ENCODE measurements at regions not wholly inside any gene's neighbourhood (a gene's known extent, or its start where the extent isn't known, plus 50 kb on each side); places are given as distances from the start of the nearest gene placed in this dataset.

DNA sequence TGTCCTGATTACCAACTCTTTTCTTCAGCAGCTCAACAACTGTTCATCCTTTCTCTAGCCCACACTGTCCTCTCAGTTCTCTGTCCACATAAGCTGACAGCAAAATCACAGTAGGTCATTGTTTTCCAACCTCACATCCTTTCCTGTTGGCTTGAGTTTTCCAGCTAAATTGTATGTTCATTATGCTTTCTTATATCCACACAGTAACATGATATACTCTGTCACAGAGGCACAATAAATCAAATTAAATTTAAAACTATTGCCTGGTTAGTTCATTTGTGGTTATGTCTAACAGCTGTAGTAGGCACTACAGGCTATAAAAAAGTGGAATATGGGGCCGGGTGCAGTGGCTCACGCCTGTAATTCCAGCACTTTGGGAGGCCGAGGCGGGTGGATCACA, 179.9 kb downstream of the ETAA1 start:
- H3K4me1 ChIP-seq (ENCODE audit: insufficient read depth, low read length): peaks cover 11% of the 10 kb centered on the region
- TF ChIP-seq EZH2 (IDR thresholded peaks at IDR 0.05; ENCODE audit: borderline replicate concordance, low read depth, low read length, severe bottlenecking): no peak
- TF ChIP-seq, protein P1, sequence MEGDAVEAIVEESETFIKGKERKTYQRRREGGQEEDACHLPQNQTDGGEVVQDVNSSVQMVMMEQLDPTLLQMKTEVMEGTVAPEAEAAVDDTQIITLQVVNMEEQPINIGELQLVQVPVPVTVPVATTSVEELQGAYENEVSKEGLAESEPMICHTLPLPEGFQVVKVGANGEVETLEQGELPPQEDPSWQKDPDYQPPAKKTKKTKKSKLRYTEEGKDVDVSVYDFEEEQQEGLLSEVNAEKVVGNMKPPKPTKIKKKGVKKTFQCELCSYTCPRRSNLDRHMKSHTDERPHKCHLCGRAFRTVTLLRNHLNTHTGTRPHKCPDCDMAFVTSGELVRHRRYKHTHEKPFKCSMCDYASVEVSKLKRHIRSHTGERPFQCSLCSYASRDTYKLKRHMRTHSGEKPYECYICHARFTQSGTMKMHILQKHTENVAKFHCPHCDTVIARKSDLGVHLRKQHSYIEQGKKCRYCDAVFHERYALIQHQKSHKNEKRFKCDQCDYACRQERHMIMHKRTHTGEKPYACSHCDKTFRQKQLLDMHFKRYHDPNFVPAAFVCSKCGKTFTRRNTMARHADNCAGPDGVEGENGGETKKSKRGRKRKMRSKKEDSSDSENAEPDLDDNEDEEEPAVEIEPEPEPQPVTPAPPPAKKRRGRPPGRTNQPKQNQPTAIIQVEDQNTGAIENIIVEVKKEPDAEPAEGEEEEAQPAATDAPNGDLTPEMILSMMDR (IDR thresholded peaks at IDR 0.05; ENCODE audit: borderline replicate concordance, extremely low read depth, low read length, poor library complexity, severe bottlenecking): no peak
- H3K36me3 ChIP-seq (ENCODE audit: insufficient read depth, low read length): no peaks in the 10 kb centered on the region
- no peaks in the 10 kb centered on the region for H4K20me1 ChIP-seq (ENCODE audit: insufficient read depth, low read length)
- H3K9ac ChIP-seq (ENCODE audit: low read depth, low read length): no peak overlapping the region
- no peaks in the 10 kb centered on the region for H3K79me2 ChIP-seq (ENCODE audit: insufficient read depth, low read length)
- ATAC-seq (ENCODE audit: insufficient read depth, low read depth): no peak
- no peak overlapping the region for H2AFZ ChIP-seq (ENCODE audit: low read depth, low read length)
- no peak for DNase-seq
- no peaks in the 10 kb centered on the region for H3K27me3 ChIP-seq (ENCODE audit: insufficient read depth, low read length, poor library complexity)
- no peak overlapping the region for H3K4me3 ChIP-seq (ENCODE audit: low read depth in 1 of 2, low read length in 2 of 2)
- H3K9me3 ChIP-seq (ENCODE audit: insufficient read depth, low read length, severe bottlenecking): no peaks in the 10 kb centered on the region
- no peak overlapping the region for H3K27ac ChIP-seq (ENCODE audit: low read length)
- H3K4me2 ChIP-seq (ENCODE audit: insufficient read depth, low read length): no peak overlapping the region

- ATAC-seq (ENCODE audit: insufficient read depth, low read depth): peak; percentile 68
- H3K36me3 ChIP-seq (ENCODE audit: insufficient read depth, low read length): no peaks in the 10 kb centered on the region
- peaks cover 9% of the 10 kb centered on the region for H3K9me3 ChIP-seq (ENCODE audit: insufficient read depth, low read length, severe bottlenecking)
- no peak overlapping the region for H3K27ac ChIP-seq (ENCODE audit: low read length)
- no peaks in the 10 kb centered on the region for H3K27me3 ChIP-seq (ENCODE audit: insufficient read depth, low read length, poor library complexity)
- H4K20me1 ChIP-seq (ENCODE audit: insufficient read depth, low read length): no peaks in the 10 kb centered on the region
- H3K79me2 ChIP-seq (ENCODE audit: insufficient read depth, low read length): no peaks in the 10 kb centered on the region
- no peak overlapping the region for H3K4me2 ChIP-seq (ENCODE audit: insufficient read depth, low read length)
- TF ChIP-seq, protein P1 (IDR thresholded peaks at IDR 0.05; ENCODE audit: borderline replicate concordance, extremely low read depth, low read length, poor library complexity, severe bottlenecking): no peak
- TF ChIP-seq EZH2 (IDR thresholded peaks at IDR 0.05; ENCODE audit: borderline replicate concordance, low read depth, low read length, severe bottlenecking): no peak
- peaks cover 11% of the 10 kb centered on the region for H3K4me1 ChIP-seq (ENCODE audit: insufficient read depth, low read length)
- H3K9ac ChIP-seq (ENCODE audit: low read depth, low read length): no peak overlapping the region
- H3K4me3 ChIP-seq (ENCODE audit: low read depth in 1 of 2, low read length in 2 of 2): no peak overlapping the region
- DNase-seq: no peak
- H2AFZ ChIP-seq (ENCODE audit: low read depth, low read length): no peak overlapping the region
These were observed 182.1 kb downstream of the ETAA1 start for GRCh38 chr2:67579216-67579615.

GRCh38 chr2:67579806-67580205, 182.7 kb downstream of the ETAA1 start:
- Histone ChIP-seq H3K9me3 (ENCODE audit: insufficient read depth, low read length, severe bottlenecking) (peaks cover 9% of the 10 kb centered on the region), H3K27me3 (ENCODE audit: insufficient read depth, low read length, poor library complexity) (no peaks in the 10 kb centered on the region), H3K4me2 (ENCODE audit: insufficient read depth, low read length) (no peak overlapping the region), H3K27ac (ENCODE audit: low read length) (no peak overlapping the region), H3K9ac (ENCODE audit: low read depth, low read length) (no peak overlapping the region), H3K4me3 (ENCODE audit: low read depth in 1 of 2, low read length in 2 of 2) (no peak overlapping the region), H4K20me1 (ENCODE audit: insufficient read depth, low read length) (no peaks in the 10 kb centered on the region), H2AFZ (ENCODE audit: low read depth, low read length) (no peak overlapping the region), H3K36me3 (ENCODE audit: insufficient read depth, low read length) (no peaks in the 10 kb centered on the region), H3K79me2 (ENCODE audit: insufficient read depth, low read length) (no peaks in the 10 kb centered on the region), H3K4me1 (ENCODE audit: insufficient read depth, low read length) (peaks cover 11% of the 10 kb centered on the region)
- DNase-seq: no peak
- no peak for TF ChIP-seq EZH2 (IDR thresholded peaks at IDR 0.05; ENCODE audit: borderline replicate concordance, low read depth, low read length, severe bottlenecking)
- TF ChIP-seq, protein P1 (IDR thresholded peaks at IDR 0.05; ENCODE audit: borderline replicate concordance, extremely low read depth, low read length, poor library complexity, severe bottlenecking): no peak
- 0 out of 3 replicates have a peak, but pooled peaks have one; percentile 22 for ATAC-seq (ENCODE audit: insufficient read depth, low read depth)

GRCh38 chr2:67581751-67582150, 184.6 kb downstream of the ETAA1 start:
- H4K20me1 ChIP-seq (ENCODE audit: insufficient read depth, low read length): no peaks in the 10 kb centered on the region
- peaks cover 11% of the 10 kb centered on the region for H3K4me1 ChIP-seq (ENCODE audit: insufficient read depth, low read length)
- no peak overlapping the region for H3K4me3 ChIP-seq (ENCODE audit: low read depth in 1 of 2, low read length in 2 of 2)
- ATAC-seq (ENCODE audit: insufficient read depth, low read depth) (no peak), DNase-seq (no peak)
- no peaks in the 10 kb centered on the region for H3K79me2 ChIP-seq (ENCODE audit: insufficient read depth, low read length)
- no peak overlapping the region for H2AFZ ChIP-seq (ENCODE audit: low read depth, low read length)
- H3K9ac ChIP-seq (ENCODE audit: low read depth, low read length): no peak overlapping the region
- H3K9me3 ChIP-seq (ENCODE audit: insufficient read depth, low read length, severe bottlenecking): peaks cover 9% of the 10 kb centered on the region
- H3K36me3 ChIP-seq (ENCODE audit: insufficient read depth, low read length): no peaks in the 10 kb centered on the region
- TF ChIP-seq EZH2 (IDR thresholded peaks at IDR 0.05; ENCODE audit: borderline replicate concordance, low read depth, low read length, severe bottlenecking): no peak
- TF ChIP-seq, protein P1 (IDR thresholded peaks at IDR 0.05; ENCODE audit: borderline replicate concordance, extremely low read depth, low read length, poor library complexity, severe bottlenecking): peak; percentile 38
- no peaks in the 10 kb centered on the region for H3K27me3 ChIP-seq (ENCODE audit: insufficient read depth, low read length, poor library complexity)
- no peak overlapping the region for H3K4me2 ChIP-seq (ENCODE audit: insufficient read depth, low read length)
- H3K27ac ChIP-seq (ENCODE audit: low read length): no peak overlapping the region

Data from DND-41 (cell line).